ENCODE measurements at regions not wholly inside any gene's neighbourhood (a gene's known extent, or its start where the extent isn't known, plus 50 kb on each side); places are given as distances from the start of the nearest gene placed in this dataset.

DNA sequence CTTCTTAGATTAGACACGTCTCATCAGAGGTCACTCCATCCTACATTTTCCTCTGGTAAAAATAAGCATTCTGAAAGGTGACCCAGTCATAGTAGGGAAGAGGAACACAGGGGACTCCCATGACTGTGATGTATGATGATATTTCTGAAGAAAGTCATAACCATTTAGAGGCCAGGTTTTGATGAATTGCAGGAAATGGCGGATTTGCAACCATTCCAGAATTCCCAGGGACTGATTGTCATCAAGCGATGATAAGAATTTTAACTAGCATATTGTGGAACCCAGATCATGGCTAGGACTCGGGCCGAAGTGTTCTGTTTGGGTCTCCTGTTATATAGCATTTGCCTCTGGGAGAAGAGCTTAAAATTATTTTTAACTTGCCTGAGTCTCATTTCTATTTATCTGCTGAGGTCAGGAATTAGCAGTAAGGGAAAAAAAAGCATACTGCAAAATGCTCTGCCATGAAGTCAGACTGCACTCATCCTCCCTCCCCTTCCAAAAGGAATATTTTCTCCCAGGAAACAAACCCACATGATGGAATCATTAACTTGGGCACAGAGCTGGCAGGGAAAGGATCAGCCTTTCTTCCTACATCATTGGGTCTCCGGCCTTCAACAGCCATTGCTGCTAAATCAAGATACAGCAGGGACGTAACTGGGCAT, 286.7 kb downstream of the HLX start:
- no peak overlapping the region for H3K9ac ChIP-seq (ENCODE audit: low read length)
- Mint-ChIP-seq H3K27me3 (peaks cover 9% of the 10 kb centered on the region), H3K4me3 (peak overlapping the region; percentile 29), H3K4me1 (peaks cover 61% of the 10 kb centered on the region), H3K9me3 (ENCODE audit: insufficient read depth) (no peaks in the 10 kb centered on the region), H3K27ac (no peak overlapping the region)
- no peak overlapping the region for H3K4me3 ChIP-seq (ENCODE audit: control extremely low read depth in 1 of 5, extremely low read depth in 1 of 5, insufficient read depth in 1 of 5, low read depth in 2 of 5, low read length in 4 of 5)
- 64% methylated on average over 3 of the region's 7 CpGs for WGBS (ENCODE audit: insufficient coverage)
- no peaks in the 10 kb centered on the region for H3K36me3 ChIP-seq (replicated peaks in 1 of 2; ENCODE audit: control extremely low read depth in 1 of 2, control insufficient read depth in 1 of 2, extremely low read depth in 1 of 2, insufficient read depth in 2 of 2, low read length in 1 of 2)
- peak overlapping the region; percentile 67 for H3K4me2 ChIP-seq (replicated peaks; ENCODE audit: low read depth, low read length, poor library complexity, severe bottlenecking)
- intact Hi-C loops (cut with micrococcal nuclease), result loop anchor here (5.0 kb wide), 3 partner anchors 36 to 139 kb away; no protein-coding TSS in a partner anchor
- ChIA-PET CTCF (interaction anchor here (0.8 to 2.6 kb wide), 4 partner anchors 10 to 293 kb away, joined by 3 to 7 read pairs (median 4); no protein-coding TSS in a partner anchor), POLR2A (no interaction called here)
- H3K27ac ChIP-seq (ENCODE audit: low read length in 2 of 2), result no peak overlapping the region
- H2AFZ ChIP-seq (ENCODE audit: insufficient read depth, low read depth, low read length, poor library complexity, severe bottlenecking), result no peak overlapping the region
- DNase-seq (no peak), ATAC-seq (ENCODE audit: low read depth) (no peak)
- H3K9me3 ChIP-seq (ENCODE audit: control extremely low read depth in 1 of 3, control insufficient read depth in 2 of 3, insufficient read depth in 1 of 3, low read length in 2 of 3), result peaks cover 0 to 2% (median 0%) of the 10 kb centered on the region in 3 donors
- H3K79me2 ChIP-seq (ENCODE audit: control insufficient read depth, insufficient read depth, low read length), result no peaks in the 10 kb centered on the region
- no peak for TF ChIP-seq EZH2 (IDR thresholded peaks at IDR 0.05; ENCODE audit: borderline replicate concordance, insufficient read depth, low read depth, low read length, poor library complexity, severe bottlenecking)
- no peak for TF ChIP-seq CTCF (IDR thresholded peaks at IDR 0.05)
- H3K4me1 ChIP-seq (ENCODE audit: control insufficient read depth in 2 of 2, insufficient read depth in 2 of 2, low read length in 2 of 2), result peaks cover 40 to 58% of the 10 kb centered on the region in 2 donors
- H3K27me3 ChIP-seq (replicated peaks in 1 of 4; ENCODE audit: control extremely low read depth in 1 of 4, control insufficient read depth in 3 of 4, insufficient read depth in 4 of 4, low read length in 3 of 4), result peaks cover 0 to 28% (median 14%) of the 10 kb centered on the region in 4 experiments
- no peaks in the 10 kb centered on the region for H4K20me1 ChIP-seq (ENCODE audit: control insufficient read depth, insufficient read depth, low read length, poor library complexity, severe bottlenecking)

All from B cell (primary cell).